ENCODE measurements at regions not wholly inside any gene's neighbourhood (a gene's known extent, or its start where the extent isn't known, plus 50 kb on each side); places are given as distances from the start of the nearest gene placed in this dataset.

GRCh38 chr12:92210071-92210470, 64.4 kb upstream of the BTG1 start:
- DNase-seq, result no peak

- no peak for DNase-seq
Observed at GRCh38 chr12:92208613-92209121, 63.0 kb upstream of the BTG1 start.

GRCh38 chr12:92206596-92206995, 61.0 kb upstream of the BTG1 start:
- DNase-seq, result no peak

GRCh38 chr12:92206011-92206410, 60.4 kb upstream of the BTG1 start:
- DNase-seq, result no peak

GRCh38 chr12:92199819-92200576, 54.4 kb upstream of the BTG1 start:
- no peak for DNase-seq

GRCh38 chr12:92197815-92198214, 52.2 kb upstream of the BTG1 start:
- no peak for DNase-seq

- no peak for DNase-seq
Observed at GRCh38 chr12:92196368-92196767, 50.7 kb upstream of the BTG1 start.
